ENCODE measurements at regions not wholly inside any gene's neighbourhood (a gene's known extent, or its start where the extent isn't known, plus 50 kb on each side); places are given as distances from the start of the nearest gene placed in this dataset.

- ChIA-PET POLR2A (no interaction called here), CTCF (no interaction called here)
- Histone ChIP-seq H3K27ac (ENCODE audit: extremely low read depth, low read depth, low read length) (no peak overlapping the region), H3K9me3 (ENCODE audit: control insufficient read depth, insufficient read depth, low read depth, low read length) (no peaks in the 10 kb centered on the region), H3K4me1 (ENCODE audit: control insufficient read depth, insufficient read depth, low read length) (no peaks in the 10 kb centered on the region), H3K36me3 (ENCODE audit: control insufficient read depth in 2 of 2, insufficient read depth in 1 of 2, low read length in 2 of 2) (no peaks in the 10 kb centered on the region), H3K4me3 (ENCODE audit: low read depth, low read length) (no peak overlapping the region)
- TF ChIP-seq ZNF621 (tag by site-specific recombination; IDR thresholded peaks at IDR 0.05) (no peak), ZXDB (tag by site-specific recombination; IDR thresholded peaks at IDR 0.05) (no peak), ZBTB49 (tag by site-specific recombination; IDR thresholded peaks at IDR 0.05; ENCODE audit: low read depth) (no peak), PATZ1 (tag by site-specific recombination; IDR thresholded peaks at IDR 0.05) (no peak), ZNF239 (tag by site-specific recombination; IDR thresholded peaks at IDR 0.05) (no peak), AEBP2 (tag by site-specific recombination; IDR thresholded peaks at IDR 0.05; ENCODE audit: borderline replicate concordance) (no peak), ZNF768 (tag by site-specific recombination; IDR thresholded peaks at IDR 0.05) (no peak), GLIS2 (tag by site-specific recombination; IDR thresholded peaks at IDR 0.05) (no peak), ZNF501 (tag by site-specific recombination; IDR thresholded peaks at IDR 0.05) (no peak), ZNF423 (tag by site-specific recombination; IDR thresholded peaks at IDR 0.05) (no peak)
These were observed 186.7 kb downstream of the RFC3 start for GRCh38 chr13:34004676-34005075.

GRCh38 chr13:34006011-34006410, 188.1 kb downstream of the RFC3 start:
- TF ChIP-seq ZBTB7A (tag by site-specific recombination; IDR thresholded peaks at IDR 0.05; ENCODE audit: low read depth) (no peak), KLF7 (tag by site-specific recombination; IDR thresholded peaks at IDR 0.05; ENCODE audit: borderline replicate concordance) (no peak)
- Histone ChIP-seq H3K9me3 (ENCODE audit: control insufficient read depth, insufficient read depth, low read depth, low read length) (no peaks in the 10 kb centered on the region), H3K36me3 (ENCODE audit: control insufficient read depth in 2 of 2, insufficient read depth in 1 of 2, low read length in 2 of 2) (no peaks in the 10 kb centered on the region), H3K27ac (ENCODE audit: extremely low read depth, low read depth, low read length) (no peak overlapping the region), H3K4me3 (ENCODE audit: low read depth, low read length) (no peak overlapping the region), H3K4me1 (ENCODE audit: control insufficient read depth, insufficient read depth, low read length) (no peaks in the 10 kb centered on the region)
- CTCF ChIA-PET, result interaction anchor here (0.7 kb wide), 1 partner anchor 1203 kb away, joined by 4 read pairs; no protein-coding TSS in a partner anchor
- POLR2A ChIA-PET, result no interaction called here

GRCh38 chr13:34011552-34012085, 193.7 kb downstream of the RFC3 start:
- TF ChIP-seq ZBTB7A (tag by site-specific recombination; IDR thresholded peaks at IDR 0.05; ENCODE audit: low read depth) (no peak), HOXD13 (CRISPR knock-in tag; IDR thresholded peaks at IDR 0.05; ENCODE audit: borderline replicate concordance) (no peak), INSM2 (tag by site-specific recombination; IDR thresholded peaks at IDR 0.05) (no peak), MZF1 (tag by site-specific recombination; IDR thresholded peaks at IDR 0.05; ENCODE audit: borderline replicate concordance) (no peak), ZNF404 (tag by site-specific recombination; IDR thresholded peaks at IDR 0.05) (no peak), ZNF701 (tag by site-specific recombination; IDR thresholded peaks at IDR 0.05) (no peak), ZNF341 (tag by site-specific recombination; IDR thresholded peaks at IDR 0.05; ENCODE audit: low read depth) (no peak), ZNF169 (tag by site-specific recombination; IDR thresholded peaks at IDR 0.05) (no peak), ZNF621 (tag by site-specific recombination; IDR thresholded peaks at IDR 0.05) (no peak), ELK4 (IDR thresholded peaks at IDR 0.05; ENCODE audit: borderline replicate concordance, low read depth, low read length) (no peak), ZNF19 (tag by site-specific recombination; IDR thresholded peaks at IDR 0.05; ENCODE audit: low read depth) (no peak), ZBTB17 (tag by site-specific recombination; IDR thresholded peaks at IDR 0.05) (no peak), REPIN1 (tag by site-specific recombination; IDR thresholded peaks at IDR 0.05; ENCODE audit: low read depth) (no peak)
- ChIA-PET POLR2A (no interaction called here), CTCF (no interaction called here)
- Histone ChIP-seq H3K27ac (ENCODE audit: extremely low read depth, low read depth, low read length) (no peak overlapping the region), H3K9me3 (ENCODE audit: control insufficient read depth, insufficient read depth, low read depth, low read length) (no peaks in the 10 kb centered on the region), H3K36me3 (ENCODE audit: control insufficient read depth in 2 of 2, insufficient read depth in 1 of 2, low read length in 2 of 2) (no peaks in the 10 kb centered on the region), H3K4me1 (ENCODE audit: control insufficient read depth, insufficient read depth, low read length) (no peaks in the 10 kb centered on the region), H3K4me3 (ENCODE audit: low read depth, low read length) (no peak overlapping the region)
